CD4-positive, alpha-beta memory T cell (primary cell): ENCODE measurements at regions not wholly inside any gene's neighbourhood (a gene's known extent, or its start where the extent isn't known, plus 50 kb on each side); places are given as distances from the start of the nearest gene placed in this dataset.
"Not testable (repeated sequence)": the region's sequence is repeated elsewhere in the genome, so short reads cannot be mapped to it uniquely, and the experiment has no call there.

ENCODE experiments used
- CTCF ChIA-PET: fragments of 350-600 bp; sonication (Branson Sonifier 250); formaldehyde crosslinking; loops from one replicate; lab custom pipeline; 2021; ENCODE audit warnings: inconsistent platforms; ENCODE audit not compliant: partially characterized antibody; lab: Charles Lee
- POLR2A ChIA-PET: fragments of 350-600 bp; sonication (Branson Sonifier 250); formaldehyde crosslinking; loops from one replicate; lab custom pipeline; 2021; ENCODE audit not compliant: partially characterized antibody; lab: Charles Lee
- DNase-seq, 5 donors: peaks; one replicate each; pipeline versions ENCODE4 v3.0.0 to v3.0.0-alpha.2; 2020 to 2022; ENCODE audit warnings: mixed read lengths in 1 of 5
- H3K27ac ChIP-seq: one replicate; pipeline ENCODE4 v1.7.0; 2013; ENCODE audit warnings: low read depth, low read length
- H3K27me3 ChIP-seq: 2 replicates; pipeline ENCODE4 v1.7.0; 2013; ENCODE audit warnings: mild to moderate bottlenecking, low read length, moderate library complexity; ENCODE audit not compliant: insufficient read depth
- H3K36me3 ChIP-seq: 2 replicates; pipeline ENCODE4 v1.7.0; 2013; ENCODE audit warnings: mild to moderate bottlenecking, low read length, moderate library complexity; ENCODE audit not compliant: insufficient read depth
- H3K4me1 ChIP-seq: 2 replicates; pipeline ENCODE4 v1.7.0; 2013; ENCODE audit warnings: mild to moderate bottlenecking, low read length, moderate library complexity; ENCODE audit not compliant: insufficient read depth
- H3K4me3 ChIP-seq, 2 donors: one replicate each; pipeline ENCODE4 v1.7.0; 2013; ENCODE audit warnings: low read length in 2 of 2, mild to moderate bottlenecking in 1 of 2
- H3K9me3 ChIP-seq, 2 donors: one replicate each; pipeline ENCODE4 v1.7.0; 2013; ENCODE audit warnings: low read length in 2 of 2, control low read depth in 1 of 2; ENCODE audit not compliant: control insufficient read depth in 1 of 2
- H3K27ac Mint-ChIP-seq, 7 donors: one replicate each; pipeline ENCODE4 v1.8.0; 2020 to 2021; ENCODE audit warnings: mixed read lengths in 7 of 7, mild to moderate bottlenecking in 6 of 7, inconsistent platforms in 3 of 7, moderate library complexity in 3 of 7
- H3K27me3 Mint-ChIP-seq, 2 donors: one replicate each; pipeline ENCODE4 v1.8.0; 2020 to 2021; ENCODE audit warnings: mixed read lengths in 2 of 2
- H3K36me3 Mint-ChIP-seq, 2 donors: one replicate each; pipeline ENCODE4 v1.8.0; 2020 to 2021; ENCODE audit warnings: mixed read lengths in 2 of 2, inconsistent platforms in 1 of 2, mild to moderate bottlenecking in 1 of 2
- H3K4me1 Mint-ChIP-seq, 4 donors: one replicate each; pipeline ENCODE4 v1.8.0; 2020 to 2021; ENCODE audit warnings: mixed read lengths in 4 of 4, mild to moderate bottlenecking in 1 of 4
- H3K4me3 Mint-ChIP-seq, 8 donors: one replicate each; pipeline ENCODE4 v1.8.0; 2020 to 2021; ENCODE audit warnings: mixed read lengths in 8 of 8, mild to moderate bottlenecking in 7 of 8, moderate library complexity in 6 of 8, inconsistent platforms in 3 of 8
- H3K9me3 Mint-ChIP-seq, 8 donors: one replicate each; pipeline ENCODE4 v1.8.0; 2020 to 2021; ENCODE audit warnings: mixed read lengths in 8 of 8, mild to moderate bottlenecking in 5 of 8, inconsistent platforms in 3 of 8, moderate library complexity in 1 of 8
- intact Hi-C: fragments of 100-400 bp; cut with micrococcal nuclease; formaldehyde crosslinking; loops from one replicate; pipeline ENCODE4 v1.15.1; 2023

DNA sequence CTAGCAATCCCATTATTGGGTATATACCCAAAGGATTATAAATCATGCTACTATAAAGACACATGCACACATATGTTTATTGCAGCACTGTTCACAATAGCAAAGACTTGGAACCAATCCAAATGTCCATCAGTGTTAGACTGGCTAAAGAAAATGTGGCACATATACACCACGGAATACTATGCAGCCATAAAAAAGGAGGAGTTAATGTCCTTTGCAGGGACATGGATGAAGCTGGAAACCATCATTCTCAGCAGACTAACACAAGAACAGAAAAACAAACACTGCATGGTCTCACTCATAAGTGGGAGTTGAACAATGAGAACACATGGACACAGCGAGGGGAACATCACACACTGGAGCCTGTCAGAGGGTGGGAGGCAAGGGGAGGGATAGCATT lies 113.4 kb upstream of the HEY2 start:
- not testable (repeated sequence) for H3K4me1 Mint-ChIP-seq

DNA sequence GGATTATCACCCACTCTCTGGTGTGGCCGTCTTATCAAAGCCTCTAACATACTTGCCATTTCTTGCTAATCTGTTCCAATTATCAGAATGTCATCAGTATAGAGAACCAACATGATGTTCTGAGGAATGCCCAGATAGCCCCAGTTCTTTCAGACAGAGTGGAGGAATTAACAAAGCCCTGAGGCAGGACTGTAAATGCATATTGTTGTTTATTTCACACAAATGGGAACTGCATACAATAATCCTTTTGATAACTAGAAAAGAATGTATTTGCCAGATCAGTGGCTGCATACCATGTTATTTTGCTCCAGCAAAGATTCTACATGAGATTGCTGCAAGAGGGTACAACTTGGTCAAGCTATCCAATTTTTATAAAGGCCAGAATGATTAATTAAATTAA lies 112.8 kb upstream of the HEY2 start:
- H3K4me1 Mint-ChIP-seq: peaks cover 0 to 4% (median 0%) of the 10 kb centered on the region in 4 donors
- intact Hi-C loops: no loop called here
- H3K27ac Mint-ChIP-seq: no peak overlapping the region
- no peak for DNase-seq
- Histone ChIP-seq H3K9me3 (no peaks in the 10 kb centered on the region), H3K27me3 (no peaks in the 10 kb centered on the region), H3K36me3 (no peaks in the 10 kb centered on the region), H3K4me3 (no peak overlapping the region), H3K27ac (no peak overlapping the region), H3K4me1 (no peaks in the 10 kb centered on the region)
- ChIA-PET POLR2A (no interaction called here), CTCF (no interaction called here)
- peaks cover 4 to 13% of the 10 kb centered on the region in 2 donors for H3K27me3 Mint-ChIP-seq
- H3K9me3 Mint-ChIP-seq: no peaks in the 10 kb centered on the region
- no peaks in the 10 kb centered on the region for H3K36me3 Mint-ChIP-seq
- H3K4me3 Mint-ChIP-seq: no peak overlapping the region

More for the DNA sequence above, 113.4 kb upstream of the HEY2 start:
- H3K4me1 ChIP-seq, H3K4me3 Mint-ChIP-seq, CTCF ChIA-PET, H3K27ac ChIP-seq, POLR2A ChIA-PET, H3K9me3 ChIP-seq, DNase-seq, H3K9me3 Mint-ChIP-seq, H3K36me3 Mint-ChIP-seq, H3K4me3 ChIP-seq, H3K27me3 ChIP-seq, H3K36me3 ChIP-seq, intact Hi-C loops, H3K27ac Mint-ChIP-seq: not testable (repeated sequence)
- peaks cover 8 to 13% of the 10 kb centered on the region in 2 donors for H3K27me3 Mint-ChIP-seq

DNA sequence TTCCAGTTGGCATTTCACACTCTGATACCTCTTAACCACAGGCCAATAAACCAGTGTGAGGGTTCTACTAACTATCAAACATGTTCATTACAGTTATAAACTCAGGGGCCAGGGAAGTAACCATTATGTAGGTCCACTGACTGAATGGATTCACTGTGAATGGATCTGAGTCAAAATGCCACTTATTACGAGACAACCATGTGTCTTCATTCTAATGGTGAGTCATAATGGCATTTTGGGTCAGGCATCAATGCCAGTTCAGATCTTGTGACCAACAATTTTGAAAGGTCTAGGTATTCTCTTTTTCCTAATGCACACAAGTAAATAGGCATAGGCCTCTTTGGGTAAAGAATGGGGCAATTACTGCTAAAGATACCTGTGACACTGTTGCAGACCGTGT lies 112.2 kb upstream of the HEY2 start:
- H3K9me3 Mint-ChIP-seq: no peaks in the 10 kb centered on the region
- Histone ChIP-seq H3K27ac (no peak overlapping the region), H3K36me3 (no peaks in the 10 kb centered on the region), H3K27me3 (no peaks in the 10 kb centered on the region), H3K4me1 (no peaks in the 10 kb centered on the region), H3K9me3 (no peaks in the 10 kb centered on the region), H3K4me3 (no peak overlapping the region)
- no peaks in the 10 kb centered on the region for H3K36me3 Mint-ChIP-seq
- intact Hi-C loops: no loop called here
- no peak for DNase-seq
- H3K27me3 Mint-ChIP-seq: peaks cover 4 to 13% of the 10 kb centered on the region in 2 donors
- CTCF ChIA-PET: no interaction called here
- no peak overlapping the region for H3K4me3 Mint-ChIP-seq
- no peak overlapping the region for H3K27ac Mint-ChIP-seq
- H3K4me1 Mint-ChIP-seq: peaks cover 0 to 4% (median 0%) of the 10 kb centered on the region in 4 donors
- POLR2A ChIA-PET: no interaction called here

DNA sequence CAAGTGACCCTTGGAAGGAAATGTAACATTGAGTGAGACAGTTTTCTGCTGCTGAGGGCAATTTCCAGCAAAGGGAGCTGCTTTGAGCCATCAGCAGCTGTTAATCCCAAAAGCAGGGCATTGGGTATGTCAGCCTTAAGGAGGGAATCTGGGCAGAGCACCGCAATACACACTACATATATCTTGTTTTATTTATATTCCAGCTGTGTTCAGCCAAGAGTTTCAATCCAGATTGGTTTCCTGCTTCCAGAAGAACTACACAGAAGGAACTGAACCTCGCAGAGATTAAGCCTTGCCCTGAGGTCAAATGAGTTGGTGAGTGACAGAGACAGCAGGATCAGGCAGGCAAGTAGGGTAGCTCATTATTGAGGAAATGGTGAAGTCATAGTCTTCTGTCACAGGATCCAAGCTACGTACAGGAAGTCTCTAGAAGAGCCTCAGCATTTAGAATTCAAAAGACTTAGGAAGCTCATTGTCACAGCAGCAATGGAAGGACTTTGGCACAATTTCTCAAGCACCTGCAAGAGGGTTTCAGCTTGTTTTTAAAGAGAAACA lies 109.9 kb upstream of the HEY2 start:
- peaks cover 4 to 7% of the 10 kb centered on the region in 2 donors for H3K27me3 Mint-ChIP-seq
- H3K36me3 Mint-ChIP-seq: no peaks in the 10 kb centered on the region
- Histone ChIP-seq H3K27ac (no peak overlapping the region), H3K9me3 (no peaks in the 10 kb centered on the region), H3K4me1 (no peaks in the 10 kb centered on the region), H3K36me3 (no peaks in the 10 kb centered on the region), H3K27me3 (no peaks in the 10 kb centered on the region), H3K4me3 (no peak overlapping the region)
- ChIA-PET POLR2A (no interaction called here), CTCF (no interaction called here)
- H3K27ac Mint-ChIP-seq: no peak overlapping the region
- H3K9me3 Mint-ChIP-seq: no peaks in the 10 kb centered on the region
- peaks cover 0 to 4% (median 0%) of the 10 kb centered on the region in 4 donors for H3K4me1 Mint-ChIP-seq
- peak in 1 of 5 donors; percentile 0 for DNase-seq
- H3K4me3 Mint-ChIP-seq: no peak overlapping the region
- intact Hi-C loops: no loop called here

DNA sequence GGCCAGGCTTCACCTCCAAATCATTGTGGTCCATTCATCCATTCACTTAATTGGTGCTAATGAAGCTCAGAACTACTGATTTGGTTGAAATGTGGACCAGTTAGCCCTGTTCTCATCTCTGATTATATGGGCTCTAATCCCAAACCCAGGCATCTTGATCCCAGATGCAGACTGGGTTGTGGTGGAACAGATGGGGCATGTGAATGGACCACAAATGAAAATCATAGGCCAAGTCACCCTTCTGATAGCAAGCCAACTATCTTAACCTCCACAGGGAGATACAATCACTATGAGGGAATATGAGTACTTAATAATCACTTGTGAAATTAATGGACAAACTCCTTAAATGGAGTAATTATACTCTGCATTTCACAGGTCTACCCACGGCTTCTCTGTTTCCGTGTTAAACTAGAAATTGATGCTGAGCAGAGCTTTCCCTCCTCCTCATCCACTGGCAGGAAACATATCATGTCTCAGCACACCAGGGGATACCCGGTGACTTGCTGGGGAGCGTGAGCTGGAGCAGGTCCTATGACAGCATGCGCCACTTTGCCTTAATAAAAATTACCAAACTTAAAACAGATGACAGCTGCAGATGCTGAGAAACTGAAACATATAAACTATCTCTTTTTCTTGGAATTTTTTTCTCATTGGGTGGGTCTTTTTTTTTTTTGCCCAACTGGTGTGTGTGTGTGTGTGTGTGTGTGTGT lies 108.8 kb upstream of the HEY2 start:
- Histone ChIP-seq H3K36me3 (no peaks in the 10 kb centered on the region), H3K4me1 (no peaks in the 10 kb centered on the region), H3K4me3 (no peak overlapping the region), H3K9me3 (no peaks in the 10 kb centered on the region), H3K27me3 (no peaks in the 10 kb centered on the region), H3K27ac (no peak overlapping the region)
- H3K4me3 Mint-ChIP-seq: no peak overlapping the region
- H3K36me3 Mint-ChIP-seq: no peaks in the 10 kb centered on the region
- peaks cover 6 to 7% of the 10 kb centered on the region in 2 donors for H3K27me3 Mint-ChIP-seq
- POLR2A ChIA-PET: no interaction called here
- CTCF ChIA-PET: no interaction called here
- intact Hi-C loops: no loop called here
- peaks cover 0 to 7% (median 0%) of the 10 kb centered on the region in 4 donors for H3K4me1 Mint-ChIP-seq
- H3K9me3 Mint-ChIP-seq: no peaks in the 10 kb centered on the region
- no peak for DNase-seq
- no peak overlapping the region for H3K27ac Mint-ChIP-seq

DNA sequence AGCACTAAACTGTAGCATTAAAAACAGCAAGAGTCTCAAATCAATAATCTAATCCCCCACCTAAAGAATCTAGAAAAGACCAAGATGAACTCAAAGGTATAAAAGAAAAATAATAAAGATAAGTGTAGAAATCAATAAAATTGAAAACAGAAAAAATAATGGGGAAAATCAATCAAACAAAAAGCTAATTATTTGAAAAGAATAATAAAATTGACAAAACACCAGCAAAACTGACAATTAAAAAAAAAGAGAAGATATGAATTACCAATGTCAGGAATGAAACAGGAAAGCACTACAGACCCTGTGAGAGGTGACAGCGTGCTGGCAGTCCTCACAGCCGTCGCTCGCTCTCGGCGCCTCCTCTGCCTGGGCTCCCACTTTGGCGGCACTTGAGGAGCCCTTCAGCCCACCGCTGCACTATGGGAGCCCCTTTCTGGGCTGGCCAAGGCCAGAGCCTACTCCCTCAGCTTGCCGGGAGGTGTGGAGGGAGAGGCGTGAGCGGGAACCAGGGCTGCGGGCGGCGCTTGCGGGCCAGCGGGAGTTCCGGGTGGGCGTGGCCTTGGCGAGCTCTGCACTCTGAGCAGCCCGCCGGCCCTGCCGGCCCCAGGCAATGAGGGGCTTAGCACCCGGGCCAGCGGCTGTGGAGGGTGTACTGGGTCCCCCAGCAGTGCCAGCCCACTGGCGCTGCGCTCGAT lies 105.3 kb upstream of the HEY2 start:
- H3K9me3 ChIP-seq, H3K4me3 Mint-ChIP-seq, H3K4me1 Mint-ChIP-seq, H3K27me3 Mint-ChIP-seq, H3K36me3 Mint-ChIP-seq, H3K9me3 Mint-ChIP-seq, H3K27ac ChIP-seq, intact Hi-C loops, H3K36me3 ChIP-seq, CTCF ChIA-PET, POLR2A ChIA-PET, H3K27ac Mint-ChIP-seq, H3K4me1 ChIP-seq, H3K27me3 ChIP-seq, H3K4me3 ChIP-seq, DNase-seq: not testable (repeated sequence)

DNA sequence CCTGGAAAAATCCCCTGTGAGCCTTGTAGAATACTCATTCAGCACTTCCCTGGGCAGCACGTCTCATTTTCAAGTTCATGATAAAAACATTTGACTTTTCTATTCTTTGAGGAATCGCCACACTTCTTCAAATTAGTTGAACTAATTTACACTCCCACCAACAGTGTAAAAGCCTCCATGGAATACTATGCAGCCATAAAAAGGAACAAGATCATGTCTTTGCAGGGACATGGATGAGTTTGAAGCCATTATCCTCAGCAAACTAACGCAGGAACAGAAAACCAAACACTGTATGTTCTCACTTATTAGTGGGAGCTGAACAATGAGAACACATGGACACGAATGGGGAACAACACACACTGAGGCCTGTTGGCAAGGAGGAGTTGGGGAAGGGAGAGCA lies 102.0 kb upstream of the HEY2 start:
- ChIA-PET CTCF (no interaction called here), POLR2A (no interaction called here)
- intact Hi-C loops: no loop called here
- H3K27me3 Mint-ChIP-seq: peaks cover 3 to 7% of the 10 kb centered on the region in 2 donors
- H3K9me3 Mint-ChIP-seq: no peaks in the 10 kb centered on the region
- Histone ChIP-seq H3K27me3 (no peaks in the 10 kb centered on the region), H3K36me3 (no peaks in the 10 kb centered on the region), H3K9me3 (no peaks in the 10 kb centered on the region), H3K4me1 (no peaks in the 10 kb centered on the region), H3K27ac (no peak overlapping the region), H3K4me3 (no peak overlapping the region)
- no peak overlapping the region for H3K4me3 Mint-ChIP-seq
- H3K27ac Mint-ChIP-seq: no peak overlapping the region
- peaks cover 0 to 4% (median 0%) of the 10 kb centered on the region in 4 donors for H3K4me1 Mint-ChIP-seq
- no peak for DNase-seq
- H3K36me3 Mint-ChIP-seq: no peaks in the 10 kb centered on the region
